LNCaP clone FGC (cell line): ENCODE measurements at regions not wholly inside any gene's neighbourhood (a gene's known extent, or its start where the extent isn't known, plus 50 kb on each side); places are given as distances from the start of the nearest gene placed in this dataset.

ENCODE experiments used
- DNase-seq: peaks from one replicate; pipeline ENCODE4 v3.0.0-alpha.2; 2011; ENCODE audit warnings: low read depth
- H3K4me3 ChIP-seq: 2 replicates; pipeline ENCODE4 v1.5.1; 2011; ENCODE audit warnings: mild to moderate bottlenecking, low read depth, low read length, control low read depth
- TF ChIP-seq, protein P1 (sequence below): IDR thresholded peaks from 2 replicates; pipeline ENCODE4 v1.5.1; 2012; ENCODE audit warnings: mild to moderate bottlenecking; ENCODE audit not compliant: control insufficient read depth, insufficient read depth; ENCODE audit errors: extremely low read depth

DNA sequence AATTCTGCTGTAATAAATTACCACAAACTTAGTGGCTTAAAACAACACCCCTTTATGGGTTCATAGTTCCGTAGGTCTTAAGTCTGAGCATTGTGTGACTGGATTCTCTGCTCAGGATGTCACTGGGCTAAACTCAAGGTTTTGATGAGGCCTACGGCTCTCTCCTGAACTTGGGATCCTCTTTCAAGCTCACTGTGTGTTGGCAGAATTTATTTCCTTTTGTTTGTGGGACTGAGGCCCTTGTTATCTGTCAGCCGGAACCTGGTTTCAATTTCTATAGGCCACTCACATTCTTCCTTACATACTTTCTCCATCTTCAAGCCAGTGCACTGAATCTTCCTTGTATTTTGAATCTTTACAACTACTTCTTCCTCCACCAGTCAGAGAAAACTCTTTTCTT is 290.2 kb downstream of the AKAIN1 start:
- DNase-seq = no peak
- no peak overlapping the region for H3K4me3 ChIP-seq
- TF ChIP-seq, protein P1, sequence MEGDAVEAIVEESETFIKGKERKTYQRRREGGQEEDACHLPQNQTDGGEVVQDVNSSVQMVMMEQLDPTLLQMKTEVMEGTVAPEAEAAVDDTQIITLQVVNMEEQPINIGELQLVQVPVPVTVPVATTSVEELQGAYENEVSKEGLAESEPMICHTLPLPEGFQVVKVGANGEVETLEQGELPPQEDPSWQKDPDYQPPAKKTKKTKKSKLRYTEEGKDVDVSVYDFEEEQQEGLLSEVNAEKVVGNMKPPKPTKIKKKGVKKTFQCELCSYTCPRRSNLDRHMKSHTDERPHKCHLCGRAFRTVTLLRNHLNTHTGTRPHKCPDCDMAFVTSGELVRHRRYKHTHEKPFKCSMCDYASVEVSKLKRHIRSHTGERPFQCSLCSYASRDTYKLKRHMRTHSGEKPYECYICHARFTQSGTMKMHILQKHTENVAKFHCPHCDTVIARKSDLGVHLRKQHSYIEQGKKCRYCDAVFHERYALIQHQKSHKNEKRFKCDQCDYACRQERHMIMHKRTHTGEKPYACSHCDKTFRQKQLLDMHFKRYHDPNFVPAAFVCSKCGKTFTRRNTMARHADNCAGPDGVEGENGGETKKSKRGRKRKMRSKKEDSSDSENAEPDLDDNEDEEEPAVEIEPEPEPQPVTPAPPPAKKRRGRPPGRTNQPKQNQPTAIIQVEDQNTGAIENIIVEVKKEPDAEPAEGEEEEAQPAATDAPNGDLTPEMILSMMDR = no peak

DNA sequence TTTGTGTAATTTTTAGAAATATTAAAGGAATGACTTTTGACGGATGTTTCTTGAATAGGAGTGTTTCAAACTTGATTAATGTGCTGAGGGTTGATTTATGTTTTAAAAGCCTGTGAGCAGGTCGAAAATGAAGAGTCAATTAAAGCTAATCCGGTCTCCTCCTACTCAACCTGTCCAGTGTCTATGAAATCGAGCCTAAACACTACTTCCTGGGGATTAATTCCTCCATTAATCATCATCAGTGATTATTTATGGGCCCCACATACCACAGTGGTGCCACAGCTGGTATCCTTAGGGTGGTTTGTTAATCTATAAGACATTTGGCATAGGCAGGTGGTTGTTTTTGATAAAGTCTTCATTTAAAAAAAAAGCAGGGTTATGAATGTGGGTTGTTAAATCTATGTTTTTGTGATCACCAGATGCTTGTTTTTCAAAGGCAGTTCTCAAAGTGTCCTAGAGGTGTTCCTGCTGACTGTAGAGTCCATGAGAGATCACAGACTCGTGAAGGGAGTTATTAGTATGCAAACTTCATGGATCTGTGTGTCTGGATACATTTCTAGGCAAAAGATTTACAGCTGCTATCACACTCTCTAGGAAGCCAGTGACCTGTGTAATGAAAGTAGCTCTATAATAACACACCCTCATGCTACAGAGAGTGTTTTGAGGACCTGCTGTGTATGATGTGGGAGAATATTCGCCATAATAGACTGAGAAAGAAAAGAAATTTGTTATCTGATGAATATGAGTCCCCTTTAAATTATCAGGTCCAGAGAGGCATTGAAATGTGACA is 308.6 kb downstream of the AKAIN1 start:
- TF ChIP-seq, protein P1 = no peak
- no peak for DNase-seq
- H3K4me3 ChIP-seq = no peak overlapping the region

DNA sequence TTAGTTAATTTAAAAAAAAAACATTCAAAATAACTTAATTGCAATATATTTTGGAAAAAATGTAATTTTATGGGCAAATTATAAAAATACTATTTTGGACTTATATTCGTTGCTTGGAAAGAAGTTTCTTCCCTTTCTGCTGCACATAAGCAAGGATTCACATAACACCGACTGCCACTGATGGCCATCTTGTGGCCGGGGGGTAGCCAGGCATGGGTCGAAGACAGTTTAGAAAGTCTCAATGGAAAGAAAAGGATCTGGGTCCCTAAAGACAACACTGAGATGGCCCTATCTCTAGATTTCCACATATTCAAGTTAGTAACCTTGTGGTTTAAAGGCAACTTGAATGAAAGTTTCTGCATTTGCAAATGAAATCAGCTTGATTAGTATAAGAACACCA is 318.6 kb downstream of the AKAIN1 start:
- no peak for DNase-seq
- TF ChIP-seq, protein P1 = no peak

DNA sequence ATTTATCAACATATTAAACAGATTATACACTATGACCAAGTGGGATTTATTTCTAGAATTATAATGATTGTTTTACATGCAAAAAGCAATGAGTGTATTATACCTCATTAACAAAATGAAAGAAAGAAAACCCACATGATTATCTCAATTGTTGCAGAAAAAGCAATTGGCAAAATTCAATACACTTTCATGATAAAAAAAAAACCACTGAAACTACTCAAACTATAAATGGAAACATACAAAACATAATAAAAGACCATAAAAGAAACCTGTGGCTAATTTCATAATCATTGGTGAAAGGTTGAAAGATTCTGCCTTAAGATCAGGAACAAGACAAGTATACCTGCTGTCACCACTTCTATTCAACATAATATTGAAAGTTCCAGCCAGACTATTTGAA is 325.9 kb downstream of the AKAIN1 start:
- TF ChIP-seq, protein P1 = no peak
- DNase-seq = no peak
- H3K4me3 ChIP-seq = no peak overlapping the region

More for the DNA sequence above, 318.6 kb downstream of the AKAIN1 start:
- H3K4me3 ChIP-seq = no peak overlapping the region

DNA sequence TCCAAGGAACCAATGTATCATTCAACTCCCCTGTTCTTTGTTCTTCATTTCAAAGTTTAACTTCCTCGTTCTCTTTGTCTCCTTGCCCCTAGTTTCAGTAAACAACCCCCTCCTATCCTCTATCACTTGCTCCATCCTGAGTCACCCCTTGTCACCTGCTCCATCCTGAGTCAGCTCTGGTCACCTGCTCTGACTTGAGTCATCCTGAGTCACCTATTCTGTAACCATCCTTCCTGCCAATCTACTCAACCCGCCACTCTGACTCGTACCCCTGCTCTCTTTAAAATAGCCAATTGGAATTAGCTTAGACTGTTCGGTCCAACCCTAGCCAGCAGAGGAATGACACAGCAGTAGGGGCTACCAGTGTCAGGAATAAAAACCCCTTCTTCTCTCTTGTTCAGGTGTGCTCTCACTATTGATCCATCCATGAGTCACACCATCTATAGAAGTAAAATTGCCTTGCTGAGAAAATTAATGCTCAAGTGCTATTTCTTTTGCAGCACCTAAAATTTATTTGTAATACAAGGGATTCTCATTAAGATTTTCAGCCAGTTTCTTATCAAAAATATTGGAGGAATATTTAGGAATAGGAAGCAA is 326.8 kb downstream of the AKAIN1 start:
- DNase-seq = no peak

DNA sequence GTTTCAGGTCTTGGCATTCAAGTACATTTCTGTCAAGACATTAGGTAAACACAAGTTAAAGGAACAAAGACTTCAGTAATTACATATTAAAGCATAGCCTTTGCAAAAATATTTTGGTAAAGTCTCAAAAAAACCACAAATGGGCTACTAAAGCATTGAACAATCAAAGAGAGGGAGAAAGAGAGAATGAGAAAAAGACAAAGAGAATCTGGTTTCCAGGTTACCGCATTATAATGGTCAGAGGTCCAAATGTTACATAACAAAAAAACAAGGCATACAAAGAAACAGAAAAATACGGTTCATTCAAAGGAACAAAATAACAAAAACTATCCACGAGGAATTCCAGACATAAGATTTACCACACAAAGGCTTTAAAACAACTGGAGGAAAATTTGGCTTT is 327.9 kb downstream of the AKAIN1 start:
- DNase-seq = no peak
- H3K4me3 ChIP-seq = no peak overlapping the region
- TF ChIP-seq, protein P1 = no peak

More for the DNA sequence above, 326.8 kb downstream of the AKAIN1 start:
- TF ChIP-seq, protein P1 = no peak
- no peak overlapping the region for H3K4me3 ChIP-seq
